ENCODE measurements at regions not wholly inside any gene's neighbourhood (a gene's known extent, or its start where the extent isn't known, plus 50 kb on each side); places are given as distances from the start of the nearest gene placed in this dataset.

GRCh38 chr7:108809356-108809755 lies 239.7 kb downstream of the DNAJB9 start:
- Histone ChIP-seq H3K9me3 (ENCODE audit: low read length) (no peaks in the 10 kb centered on the region), H3K4me3 (ENCODE audit: low read length) (no peak overlapping the region), H3K79me2 (ENCODE audit: low read length) (no peaks in the 10 kb centered on the region), H3K27ac (ENCODE audit: low read length) (no peak overlapping the region), H3K4me2 (ENCODE audit: low read depth, low read length, poor library complexity, severe bottlenecking) (no peak overlapping the region), H4K20me1 (ENCODE audit: insufficient read depth, low read depth, low read length) (no peaks in the 10 kb centered on the region), H2AFZ (ENCODE audit: low read length) (no peak overlapping the region), H3K36me3 (ENCODE audit: insufficient read depth, low read length) (no peaks in the 10 kb centered on the region), H3K4me1 (ENCODE audit: low read length) (no peaks in the 10 kb centered on the region), H3K9me2 (replicated peaks; ENCODE audit: insufficient read depth, low read length) (no peaks in the 10 kb centered on the region), H3K9ac (ENCODE audit: low read length) (no peak overlapping the region), H3K27me3 (ENCODE audit: low read length) (no peaks in the 10 kb centered on the region)
- no peak for DNase-seq

DNA sequence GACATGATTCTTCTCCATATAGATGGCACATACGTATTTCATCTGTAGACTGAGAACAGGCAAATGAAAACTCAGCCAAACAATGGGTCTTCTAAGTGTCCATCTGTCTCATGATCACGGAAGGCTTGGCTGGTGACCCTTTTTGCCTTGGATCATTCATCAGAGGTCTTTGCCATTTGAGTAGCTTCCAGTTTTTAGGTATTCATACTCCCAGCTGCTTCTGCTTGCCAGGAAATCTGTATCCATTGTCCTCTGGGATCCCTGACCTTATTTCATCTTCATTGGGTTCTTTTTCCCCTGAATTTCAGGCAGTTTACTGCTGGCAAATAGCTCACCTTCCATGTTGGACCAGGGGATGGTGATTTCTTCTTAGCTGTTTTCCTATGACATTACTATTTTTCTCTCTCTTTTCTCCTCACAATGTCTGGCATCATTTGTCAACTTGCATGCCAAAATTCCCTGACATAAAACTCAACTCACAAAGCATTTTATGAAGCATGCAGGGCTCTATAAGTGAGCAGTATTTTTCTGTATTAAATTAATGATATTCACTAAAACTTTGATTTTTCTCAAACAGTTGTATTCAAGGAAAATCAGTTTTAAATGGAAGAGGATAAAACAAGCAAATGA lies 241.2 kb downstream of the DNAJB9 start:
- Histone ChIP-seq H3K27ac (ENCODE audit: low read length) (no peak overlapping the region), H2AFZ (ENCODE audit: low read length) (no peak overlapping the region), H3K79me2 (ENCODE audit: low read length) (no peaks in the 10 kb centered on the region), H3K36me3 (ENCODE audit: insufficient read depth, low read length) (no peaks in the 10 kb centered on the region), H3K9me2 (replicated peaks; ENCODE audit: insufficient read depth, low read length) (no peaks in the 10 kb centered on the region), H3K9me3 (ENCODE audit: low read length) (no peaks in the 10 kb centered on the region), H4K20me1 (ENCODE audit: insufficient read depth, low read depth, low read length) (no peaks in the 10 kb centered on the region), H3K9ac (ENCODE audit: low read length) (no peak overlapping the region), H3K4me2 (ENCODE audit: low read depth, low read length, poor library complexity, severe bottlenecking) (no peak overlapping the region), H3K4me3 (ENCODE audit: low read length) (no peak overlapping the region), H3K27me3 (ENCODE audit: low read length) (no peaks in the 10 kb centered on the region), H3K4me1 (ENCODE audit: low read length) (no peaks in the 10 kb centered on the region)
- DNase-seq = no peak

- DNase-seq = no peak
- Histone ChIP-seq H3K79me2 (ENCODE audit: low read length) (no peaks in the 10 kb centered on the region), H3K9me3 (ENCODE audit: low read length) (no peaks in the 10 kb centered on the region), H3K4me3 (ENCODE audit: low read length) (no peak overlapping the region), H3K4me2 (ENCODE audit: low read depth, low read length, poor library complexity, severe bottlenecking) (no peak overlapping the region), H3K9ac (ENCODE audit: low read length) (no peak overlapping the region), H3K4me1 (ENCODE audit: low read length) (no peaks in the 10 kb centered on the region), H2AFZ (ENCODE audit: low read length) (no peak overlapping the region), H3K9me2 (replicated peaks; ENCODE audit: insufficient read depth, low read length) (no peaks in the 10 kb centered on the region), H3K27ac (ENCODE audit: low read length) (no peak overlapping the region), H4K20me1 (ENCODE audit: insufficient read depth, low read depth, low read length) (no peaks in the 10 kb centered on the region), H3K27me3 (ENCODE audit: low read length) (no peaks in the 10 kb centered on the region), H3K36me3 (ENCODE audit: insufficient read depth, low read length) (no peaks in the 10 kb centered on the region)
Observed at GRCh38 chr7:108813251-108814014, 243.8 kb downstream of the DNAJB9 start.

DNA sequence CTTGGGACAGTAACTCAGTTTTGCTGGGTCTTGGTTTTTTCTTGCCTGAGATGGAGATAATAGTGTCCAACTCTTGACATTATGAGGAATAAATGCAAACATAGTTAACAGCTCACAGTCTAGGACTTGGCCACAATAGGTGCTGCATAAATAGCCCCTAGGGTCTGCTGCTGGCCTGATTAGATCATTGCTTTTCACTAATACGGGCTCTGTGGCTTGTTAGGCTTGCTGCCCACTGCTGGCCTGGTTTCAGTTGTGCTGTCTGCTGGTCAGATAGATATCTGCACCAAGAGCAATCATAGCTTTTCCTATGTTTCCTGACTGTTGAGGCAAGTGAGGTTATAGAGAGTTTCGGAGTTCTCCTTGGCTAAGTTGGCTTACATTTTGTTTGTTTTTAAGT lies 246.1 kb downstream of the DNAJB9 start:
- no peak for DNase-seq
- Histone ChIP-seq H4K20me1 (ENCODE audit: insufficient read depth, low read depth, low read length) (no peaks in the 10 kb centered on the region), H3K36me3 (ENCODE audit: insufficient read depth, low read length) (no peaks in the 10 kb centered on the region), H2AFZ (ENCODE audit: low read length) (no peak overlapping the region), H3K9me2 (replicated peaks; ENCODE audit: insufficient read depth, low read length) (no peaks in the 10 kb centered on the region), H3K9ac (ENCODE audit: low read length) (no peak overlapping the region), H3K79me2 (ENCODE audit: low read length) (no peaks in the 10 kb centered on the region), H3K27ac (ENCODE audit: low read length) (no peak overlapping the region), H3K27me3 (ENCODE audit: low read length) (no peaks in the 10 kb centered on the region), H3K9me3 (ENCODE audit: low read length) (no peaks in the 10 kb centered on the region), H3K4me3 (ENCODE audit: low read length) (no peak overlapping the region), H3K4me1 (ENCODE audit: low read length) (no peaks in the 10 kb centered on the region), H3K4me2 (ENCODE audit: low read depth, low read length, poor library complexity, severe bottlenecking) (no peak overlapping the region)

- no peaks in the 10 kb centered on the region for H3K9me3 ChIP-seq (ENCODE audit: low read length)
- H3K79me2 ChIP-seq (ENCODE audit: low read length) = no peaks in the 10 kb centered on the region
- no peaks in the 10 kb centered on the region for H3K36me3 ChIP-seq (ENCODE audit: insufficient read depth, low read length)
- no peak overlapping the region for H3K9ac ChIP-seq (ENCODE audit: low read length)
- H3K4me2 ChIP-seq (ENCODE audit: low read depth, low read length, poor library complexity, severe bottlenecking) = no peak overlapping the region
- H4K20me1 ChIP-seq (ENCODE audit: insufficient read depth, low read depth, low read length) = no peaks in the 10 kb centered on the region
- H3K27ac ChIP-seq (ENCODE audit: low read length) = no peak overlapping the region
- H3K4me3 ChIP-seq (ENCODE audit: low read length) = no peak overlapping the region
- H3K9me2 ChIP-seq (replicated peaks; ENCODE audit: insufficient read depth, low read length) = no peaks in the 10 kb centered on the region
- H3K27me3 ChIP-seq (ENCODE audit: low read length) = no peaks in the 10 kb centered on the region
- no peaks in the 10 kb centered on the region for H3K4me1 ChIP-seq (ENCODE audit: low read length)
- DNase-seq = no peak
- H2AFZ ChIP-seq (ENCODE audit: low read length) = no peak overlapping the region
Observed at GRCh38 chr7:108818742-108819141, 249.1 kb downstream of the DNAJB9 start.

DNA sequence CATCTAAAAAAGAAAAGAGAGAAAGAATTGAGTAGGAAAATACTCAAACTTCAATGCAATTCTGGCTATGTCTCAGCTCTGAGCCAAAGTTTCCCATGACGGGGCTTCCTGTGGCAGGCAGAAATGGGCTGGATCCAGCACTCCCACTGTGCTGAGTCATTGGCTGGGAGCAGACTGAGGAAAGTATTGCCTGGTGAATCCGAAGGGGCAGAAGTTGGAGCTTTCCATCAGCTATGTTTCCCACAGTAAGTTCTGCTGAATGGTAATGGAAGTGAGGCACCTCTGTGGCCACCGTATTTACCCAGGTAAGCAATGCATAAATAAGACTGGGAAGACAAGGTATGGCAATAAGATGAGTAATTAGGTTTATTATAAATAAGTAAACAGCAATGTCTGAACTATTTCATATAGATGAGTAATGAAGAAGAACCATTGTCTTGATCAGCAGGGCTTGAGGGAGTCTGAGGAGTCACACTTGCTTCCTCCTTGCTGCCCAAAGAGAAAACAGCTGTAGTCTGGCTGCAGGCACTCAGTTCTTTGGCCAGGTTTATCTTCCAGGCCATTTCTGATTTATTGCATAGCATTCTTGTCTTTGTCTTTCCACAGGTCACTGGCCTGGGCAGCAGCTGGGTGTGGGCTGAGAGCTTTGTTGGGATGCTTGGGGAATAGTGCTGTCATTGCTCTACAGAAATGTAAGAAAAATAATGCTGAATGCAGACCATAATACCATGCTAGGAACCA lies 255.3 kb downstream of the DNAJB9 start:
- Histone ChIP-seq H3K4me3 (ENCODE audit: low read length) (no peak overlapping the region), H4K20me1 (ENCODE audit: insufficient read depth, low read depth, low read length) (no peaks in the 10 kb centered on the region), H3K27ac (ENCODE audit: low read length) (no peak overlapping the region), H2AFZ (ENCODE audit: low read length) (no peak overlapping the region), H3K79me2 (ENCODE audit: low read length) (no peaks in the 10 kb centered on the region), H3K4me1 (ENCODE audit: low read length) (no peaks in the 10 kb centered on the region), H3K36me3 (ENCODE audit: insufficient read depth, low read length) (no peaks in the 10 kb centered on the region), H3K9me3 (ENCODE audit: low read length) (no peaks in the 10 kb centered on the region), H3K4me2 (ENCODE audit: low read depth, low read length, poor library complexity, severe bottlenecking) (no peak overlapping the region), H3K27me3 (ENCODE audit: low read length) (no peaks in the 10 kb centered on the region), H3K9ac (ENCODE audit: low read length) (no peak overlapping the region), H3K9me2 (replicated peaks; ENCODE audit: insufficient read depth, low read length) (peaks cover 5% of the 10 kb centered on the region; the same call in 1 of the 2 replicates)
- no peak for DNase-seq

DNA sequence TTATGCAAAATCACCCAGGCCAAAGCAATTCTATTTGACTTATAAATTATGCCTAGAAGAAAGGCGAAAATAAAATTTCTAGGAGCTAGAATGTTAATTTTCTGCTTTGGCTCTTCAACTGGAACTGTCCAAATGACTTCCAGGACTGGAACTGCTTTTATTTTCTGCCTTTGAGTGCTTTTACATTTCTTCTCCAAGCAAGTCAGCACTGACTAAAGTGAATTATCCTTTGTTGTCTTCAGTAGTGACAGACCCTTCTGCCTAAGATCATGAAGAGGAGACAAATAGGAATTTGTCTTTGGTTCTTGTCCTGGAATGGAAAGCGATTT lies 255.9 kb downstream of the DNAJB9 start:
- H3K79me2 ChIP-seq (ENCODE audit: low read length) = no peaks in the 10 kb centered on the region
- peaks cover 5% of the 10 kb centered on the region; the same call in 1 of the 2 replicates for H3K9me2 ChIP-seq (replicated peaks; ENCODE audit: insufficient read depth, low read length)
- no peaks in the 10 kb centered on the region for H3K4me1 ChIP-seq (ENCODE audit: low read length)

DNA sequence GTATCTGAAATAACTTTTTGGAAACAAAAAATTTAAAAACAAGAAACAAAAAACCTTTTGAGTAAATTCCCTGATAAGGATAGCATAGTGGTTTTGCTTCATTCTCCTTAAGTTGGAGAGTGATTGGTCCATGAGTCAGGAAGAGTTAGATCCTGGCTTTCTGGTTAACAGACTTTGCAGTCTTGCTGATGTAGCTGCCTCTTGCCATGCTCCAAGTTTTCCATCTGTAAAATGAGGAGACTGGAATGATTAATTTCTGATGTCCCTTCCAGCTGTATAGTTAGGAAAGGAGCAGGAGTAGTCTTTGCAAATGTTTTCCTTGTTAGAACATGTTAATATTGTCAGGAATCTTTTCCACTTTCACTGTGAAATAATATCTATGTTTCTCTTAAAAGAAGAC lies 266.6 kb downstream of the DNAJB9 start:
- H3K9ac ChIP-seq (ENCODE audit: low read length) = no peak overlapping the region
- no peaks in the 10 kb centered on the region for H3K79me2 ChIP-seq (ENCODE audit: low read length)
- H3K36me3 ChIP-seq (ENCODE audit: insufficient read depth, low read length) = no peaks in the 10 kb centered on the region
- H3K4me3 ChIP-seq (ENCODE audit: low read length) = no peak overlapping the region
- H2AFZ ChIP-seq (ENCODE audit: low read length) = no peak overlapping the region
- H3K27ac ChIP-seq (ENCODE audit: low read length) = no peak overlapping the region
- H3K4me1 ChIP-seq (ENCODE audit: low read length) = no peaks in the 10 kb centered on the region
- H4K20me1 ChIP-seq (ENCODE audit: insufficient read depth, low read depth, low read length) = no peaks in the 10 kb centered on the region
- no peaks in the 10 kb centered on the region for H3K9me2 ChIP-seq (replicated peaks; ENCODE audit: insufficient read depth, low read length)
- no peak for DNase-seq
- no peaks in the 10 kb centered on the region for H3K9me3 ChIP-seq (ENCODE audit: low read length)
- H3K4me2 ChIP-seq (ENCODE audit: low read depth, low read length, poor library complexity, severe bottlenecking) = no peak overlapping the region
- no peaks in the 10 kb centered on the region for H3K27me3 ChIP-seq (ENCODE audit: low read length)

More for the DNA sequence above, 255.9 kb downstream of the DNAJB9 start:
- H3K4me3 ChIP-seq (ENCODE audit: low read length) = no peak overlapping the region
- H3K9ac ChIP-seq (ENCODE audit: low read length) = no peak overlapping the region
- no peak overlapping the region for H3K27ac ChIP-seq (ENCODE audit: low read length)
- H4K20me1 ChIP-seq (ENCODE audit: insufficient read depth, low read depth, low read length) = no peaks in the 10 kb centered on the region
- no peaks in the 10 kb centered on the region for H3K36me3 ChIP-seq (ENCODE audit: insufficient read depth, low read length)
- H3K27me3 ChIP-seq (ENCODE audit: low read length) = no peaks in the 10 kb centered on the region
- H3K9me3 ChIP-seq (ENCODE audit: low read length) = no peaks in the 10 kb centered on the region
- DNase-seq = no peak
- H3K4me2 ChIP-seq (ENCODE audit: low read depth, low read length, poor library complexity, severe bottlenecking) = no peak overlapping the region
- no peak overlapping the region for H2AFZ ChIP-seq (ENCODE audit: low read length)

Measured in Karpas-422 (cell line).